Mesendoderm (in vitro differentiated cells): ENCODE measurements at regions not wholly inside any gene's neighbourhood (a gene's known extent, or its start where the extent isn't known, plus 50 kb on each side); places are given as distances from the start of the nearest gene placed in this dataset.

Experiments used
- DNase-seq: peaks from one replicate; pipeline ENCODE4 v3.0.0; 2013
- H2AK5ac ChIP-seq: 2 replicates; pipeline ENCODE4 v1.6.1; 2013; ENCODE audit warnings: low read length, inconsistent platforms
- H2BK120ac ChIP-seq: 2 replicates; pipeline ENCODE4 v1.6.1; 2013; ENCODE audit warnings: low read depth, mild to moderate bottlenecking, low read length, moderate library complexity, mixed read lengths
- H2BK15ac ChIP-seq: replicated peaks from 2 replicates; pipeline ENCODE4 v1.6.1; 2013; ENCODE audit warnings: low read depth, mild to moderate bottlenecking, moderate library complexity
- H2BK5ac ChIP-seq: 2 replicates; pipeline ENCODE4 v1.6.1; 2013; ENCODE audit warnings: low read length, inconsistent platforms
- H3K18ac ChIP-seq: 2 replicates; pipeline ENCODE4 v1.6.1; 2013; ENCODE audit warnings: mild to moderate bottlenecking, low read length, mixed read lengths
- H3K23ac ChIP-seq: one replicate; pipeline ENCODE4 v1.6.1; 2013; ENCODE audit warnings: low read length
- H3K27ac ChIP-seq: 2 replicates; pipeline ENCODE4 v1.5.1; 2013; ENCODE audit warnings: low read depth, mild to moderate bottlenecking, inconsistent platforms, low read length, moderate library complexity
- H3K27me3 ChIP-seq: 2 replicates; pipeline ENCODE4 v1.6.1; 2013; ENCODE audit warnings: low read length, control low read depth, mild to moderate bottlenecking, inconsistent platforms; ENCODE audit not compliant: insufficient read depth, poor library complexity
- H3K36me3 ChIP-seq: 2 replicates; pipeline ENCODE4 v1.6.1; 2013; ENCODE audit warnings: low read length, inconsistent platforms; ENCODE audit not compliant: control insufficient read depth, insufficient read depth
- H3K4ac ChIP-seq: one replicate; pipeline ENCODE4 v1.6.1; 2013; ENCODE audit warnings: low read depth, mild to moderate bottlenecking, low read length, moderate library complexity
- H3K4me1 ChIP-seq: 2 replicates; pipeline ENCODE4 v1.6.1; 2013; ENCODE audit warnings: low read depth, low read length, inconsistent platforms; ENCODE audit not compliant: control insufficient read depth
- H3K4me2 ChIP-seq: 2 replicates; pipeline ENCODE4 v1.6.1; 2013; ENCODE audit warnings: low read length
- H3K4me3 ChIP-seq: 2 replicates; pipeline ENCODE4 v1.5.1; 2013; ENCODE audit warnings: mild to moderate bottlenecking, low read length
- H3K56ac ChIP-seq: one replicate; pipeline ENCODE4 v1.6.1; 2013; ENCODE audit warnings: low read length
- H3K79me1 ChIP-seq: 2 replicates; pipeline ENCODE4 v1.6.1; 2013; ENCODE audit warnings: low read length, inconsistent platforms
- H3K79me2 ChIP-seq: 2 replicates; pipeline ENCODE4 v1.6.1; 2013; ENCODE audit warnings: mild to moderate bottlenecking, low read length; ENCODE audit not compliant: control insufficient read depth, insufficient read depth
- H3K9ac ChIP-seq: 2 replicates; pipeline ENCODE4 v1.6.1; 2013; ENCODE audit warnings: low read length, inconsistent platforms
- H4K5ac ChIP-seq: one replicate; pipeline ENCODE4 v1.6.1; 2013; ENCODE audit warnings: low read length
- H4K8ac ChIP-seq: one replicate; pipeline ENCODE4 v1.6.1; 2013; ENCODE audit warnings: low read depth, mild to moderate bottlenecking, control low read depth, low read length, moderate library complexity
- WGBS: extraction: QIAGEN DNeasy Blood & Tissue Kit; methylation state at CpG from one replicate; pipeline ENCODE4 v1.1.7; 2013; ENCODE audit warnings: low lambda C conversion rate, missing lambda C conversion rate; ENCODE audit not compliant: insufficient coverage; ENCODE audit errors: extremely low coverage; 5-methylcytosine and 5-hydroxymethylcytosine counted together

GRCh38 chr5:3214838-3215374 lies 380.7 kb upstream of the IRX1 start:
- no CpG with 5 or more reads among the region's 12 CpGs for WGBS
- no peak overlapping the region for H2BK15ac ChIP-seq
- H3K56ac ChIP-seq, result no peak overlapping the region
- H3K4me3 ChIP-seq, result no peak overlapping the region
- H2BK5ac ChIP-seq, result no peak overlapping the region
- H3K18ac ChIP-seq, result no peak overlapping the region
- H3K4me1 ChIP-seq, result no peaks in the 10 kb centered on the region
- no peak overlapping the region for H4K5ac ChIP-seq
- H3K79me2 ChIP-seq, result no peaks in the 10 kb centered on the region
- H3K79me1 ChIP-seq, result no peaks in the 10 kb centered on the region
- H2BK120ac ChIP-seq, result no peak overlapping the region
- H3K36me3 ChIP-seq, result no peaks in the 10 kb centered on the region
- no peak overlapping the region for H3K23ac ChIP-seq
- no peak overlapping the region for H3K27ac ChIP-seq
- no peak overlapping the region for H2AK5ac ChIP-seq
- H4K8ac ChIP-seq, result no peak overlapping the region
- no peaks in the 10 kb centered on the region for H3K27me3 ChIP-seq
- DNase-seq, result no peak
- no peak overlapping the region for H3K9ac ChIP-seq
- no peak overlapping the region for H3K4ac ChIP-seq
- no peak overlapping the region for H3K4me2 ChIP-seq

GRCh38 chr5:3214396-3214795 lies 381.2 kb upstream of the IRX1 start:
- Histone ChIP-seq H3K4me3 (no peak overlapping the region), H3K79me1 (no peaks in the 10 kb centered on the region), H3K23ac (no peak overlapping the region), H3K79me2 (no peaks in the 10 kb centered on the region), H3K4me1 (no peaks in the 10 kb centered on the region), H3K18ac (no peak overlapping the region), H3K56ac (no peak overlapping the region), H2BK5ac (no peak overlapping the region), H2BK15ac (no peak overlapping the region), H4K5ac (no peak overlapping the region), H3K27me3 (no peaks in the 10 kb centered on the region), H3K4me2 (no peak overlapping the region), H3K4ac (no peak overlapping the region), H3K9ac (no peak overlapping the region), H2AK5ac (no peak overlapping the region), H3K36me3 (no peaks in the 10 kb centered on the region), H3K27ac (no peak overlapping the region), H2BK120ac (no peak overlapping the region), H4K8ac (no peak overlapping the region)
- WGBS, result no CpG with 5 or more reads among the region's 8 CpGs
- DNase-seq, result no peak

GRCh38 chr5:3212869-3213268 lies 382.8 kb upstream of the IRX1 start:
- no peak overlapping the region for H3K4ac ChIP-seq
- no peak overlapping the region for H3K23ac ChIP-seq
- no CpG with 5 or more reads among the region's 15 CpGs for WGBS
- no peak overlapping the region for H3K4me2 ChIP-seq
- no peaks in the 10 kb centered on the region for H3K4me1 ChIP-seq
- no peak overlapping the region for H3K18ac ChIP-seq
- no peak overlapping the region for H3K9ac ChIP-seq
- H4K5ac ChIP-seq, result no peak overlapping the region
- no peak overlapping the region for H2BK5ac ChIP-seq
- H3K27ac ChIP-seq, result no peak overlapping the region
- H3K79me2 ChIP-seq, result no peaks in the 10 kb centered on the region
- H4K8ac ChIP-seq, result no peak overlapping the region
- no peak overlapping the region for H3K4me3 ChIP-seq
- DNase-seq, result no peak
- H3K27me3 ChIP-seq, result no peaks in the 10 kb centered on the region
- no peak overlapping the region for H2BK120ac ChIP-seq
- no peak overlapping the region for H2AK5ac ChIP-seq
- H2BK15ac ChIP-seq, result no peak overlapping the region
- H3K79me1 ChIP-seq, result no peaks in the 10 kb centered on the region
- H3K36me3 ChIP-seq, result no peaks in the 10 kb centered on the region
- no peak overlapping the region for H3K56ac ChIP-seq

GRCh38 chr5:3210531-3210930 lies 385.1 kb upstream of the IRX1 start:
- Histone ChIP-seq H2AK5ac (no peak overlapping the region), H3K23ac (no peak overlapping the region), H3K79me2 (no peaks in the 10 kb centered on the region), H3K18ac (no peak overlapping the region), H3K27ac (no peak overlapping the region), H3K4ac (no peak overlapping the region), H4K8ac (no peak overlapping the region), H3K4me3 (no peak overlapping the region), H3K9ac (no peak overlapping the region), H3K56ac (no peak overlapping the region), H3K4me2 (no peak overlapping the region), H2BK5ac (no peak overlapping the region), H3K4me1 (no peaks in the 10 kb centered on the region), H3K36me3 (no peaks in the 10 kb centered on the region), H2BK15ac (no peak overlapping the region), H4K5ac (no peak overlapping the region), H2BK120ac (no peak overlapping the region), H3K27me3 (no peaks in the 10 kb centered on the region), H3K79me1 (no peaks in the 10 kb centered on the region)
- DNase-seq, result no peak
- WGBS, result no CpG with 5 or more reads among the region's 9 CpGs

- Histone ChIP-seq H3K9ac (no peak overlapping the region), H3K4ac (no peak overlapping the region), H3K36me3 (no peaks in the 10 kb centered on the region), H3K79me1 (no peaks in the 10 kb centered on the region), H3K4me1 (no peaks in the 10 kb centered on the region), H2BK5ac (no peak overlapping the region), H3K4me2 (no peak overlapping the region), H3K4me3 (no peak overlapping the region), H3K23ac (no peak overlapping the region), H4K5ac (no peak overlapping the region), H3K56ac (no peak overlapping the region), H2BK15ac (no peak overlapping the region), H2BK120ac (no peak overlapping the region), H3K27me3 (no peaks in the 10 kb centered on the region), H2AK5ac (no peak overlapping the region), H3K18ac (no peak overlapping the region), H3K79me2 (no peaks in the 10 kb centered on the region), H4K8ac (no peak overlapping the region), H3K27ac (no peak overlapping the region)
- no peak for DNase-seq
- WGBS, result no CpG with 5 or more reads among the region's 5 CpGs
These were observed 385.7 kb upstream of the IRX1 start for GRCh38 chr5:3209918-3210317.

GRCh38 chr5:3202570-3202969 lies 393.1 kb upstream of the IRX1 start:
- no peak for DNase-seq
- Histone ChIP-seq H3K4me1 (no peaks in the 10 kb centered on the region), H4K5ac (no peak overlapping the region), H3K79me1 (no peaks in the 10 kb centered on the region), H3K4me2 (no peak overlapping the region), H3K27me3 (no peaks in the 10 kb centered on the region), H3K27ac (no peak overlapping the region), H2BK15ac (no peak overlapping the region), H4K8ac (no peak overlapping the region), H3K9ac (no peak overlapping the region), H3K18ac (no peak overlapping the region), H3K56ac (no peak overlapping the region), H2AK5ac (no peak overlapping the region), H2BK5ac (no peak overlapping the region), H3K23ac (no peak overlapping the region), H3K79me2 (no peaks in the 10 kb centered on the region), H2BK120ac (no peak overlapping the region), H3K4ac (no peak overlapping the region), H3K36me3 (no peaks in the 10 kb centered on the region), H3K4me3 (no peak overlapping the region)
- no CpG with 5 or more reads among the region's 13 CpGs for WGBS
